HG03175 (cell line): ENCODE measurements at regions not wholly inside any gene's neighbourhood (a gene's known extent, or its start where the extent isn't known, plus 50 kb on each side); places are given as distances from the start of the nearest gene placed in this dataset.
"Not testable (repeated sequence)": the region's sequence is repeated elsewhere in the genome, so short reads cannot be mapped to it uniquely, and the experiment has no call there.

ENCODE experiments used
- ATAC-seq: cut with Tn5 transposase; IDR thresholded peaks from one replicate; pipeline ENCODE4 v1.9.1; 2021; ENCODE audit warnings: mild to moderate bottlenecking, moderate library complexity; ENCODE audit not compliant: unreplicated experiment

DNA sequence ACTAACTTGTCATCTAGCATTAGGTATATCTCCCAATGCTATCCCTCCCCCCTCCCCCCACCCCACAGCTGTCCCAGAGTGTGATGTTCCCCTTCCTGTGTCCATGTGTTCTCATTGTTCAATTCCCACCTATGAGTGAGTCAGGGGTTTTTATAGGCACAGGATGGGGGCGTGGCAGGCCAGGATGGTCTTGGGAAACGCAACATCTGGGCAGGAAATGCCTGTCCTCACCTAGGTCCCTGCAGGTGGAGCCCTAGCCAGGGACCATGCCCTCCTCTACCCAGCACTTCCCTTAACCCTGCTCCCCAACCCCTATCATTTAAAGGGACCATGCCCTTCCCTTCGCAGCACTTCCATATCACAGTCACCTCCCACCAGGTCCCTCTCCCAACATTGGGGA, 1430.6 kb downstream of the CDH8 start:
- not testable (repeated sequence) for ATAC-seq

DNA sequence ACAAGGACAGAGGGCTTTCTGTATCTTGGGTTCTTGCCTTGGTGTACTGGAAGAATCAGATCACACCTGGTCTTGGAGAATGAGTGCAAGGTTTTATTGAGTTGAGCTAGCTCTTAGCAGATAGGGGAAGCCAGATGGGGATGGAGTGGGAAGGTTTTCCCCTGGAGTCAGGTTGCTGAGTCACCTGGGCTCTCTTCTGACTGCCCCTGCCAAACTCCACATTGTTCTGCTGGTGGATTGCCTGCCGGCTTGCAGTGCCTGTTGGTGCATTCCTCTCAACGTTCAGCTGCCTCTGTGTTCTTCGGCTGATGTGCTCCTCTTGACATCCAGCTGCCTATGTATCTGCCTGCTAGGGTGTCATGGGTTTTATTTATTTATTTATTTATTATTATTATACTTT, 1431.1 kb downstream of the CDH8 start:
- ATAC-seq: no peak

DNA sequence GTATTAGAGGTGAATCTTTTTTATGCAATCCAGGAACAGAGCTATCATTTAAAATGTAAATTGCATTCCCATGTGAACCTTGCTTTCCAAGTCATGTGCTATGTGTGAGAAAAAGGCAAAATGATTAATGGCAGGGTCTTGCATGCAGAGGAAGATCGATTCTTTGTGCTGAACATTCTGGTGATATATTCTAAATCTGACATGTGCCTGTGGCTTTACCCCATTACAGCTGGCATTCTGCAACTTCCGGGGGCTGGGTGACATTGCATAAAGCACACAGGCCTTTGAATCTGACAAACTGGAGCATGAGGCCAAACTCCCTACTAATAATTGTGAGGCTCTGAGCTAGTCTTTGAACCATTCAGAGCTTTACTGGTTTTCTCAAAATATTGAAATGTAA, 1449.7 kb downstream of the CDH8 start:
- no peak for ATAC-seq

DNA sequence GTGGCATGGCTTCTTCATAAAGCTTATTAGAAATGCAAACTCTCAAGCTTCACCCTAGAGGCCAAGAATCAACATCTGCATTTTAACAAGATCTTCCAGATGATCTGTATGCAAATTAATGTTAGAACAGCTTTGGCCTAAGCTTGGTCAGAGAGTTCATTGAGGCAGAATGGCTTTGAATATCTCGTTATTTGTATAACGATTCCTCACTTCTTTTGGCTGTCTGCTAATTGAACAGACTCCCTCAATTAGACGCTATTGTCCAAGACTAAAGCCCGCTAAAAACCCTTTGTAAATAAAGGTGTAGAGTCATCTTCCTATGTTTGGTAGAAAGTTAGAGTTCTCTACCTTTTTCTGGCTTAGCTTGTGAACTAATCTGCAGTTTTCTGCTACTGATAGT, 1453.7 kb downstream of the CDH8 start:
- no peak for ATAC-seq

DNA sequence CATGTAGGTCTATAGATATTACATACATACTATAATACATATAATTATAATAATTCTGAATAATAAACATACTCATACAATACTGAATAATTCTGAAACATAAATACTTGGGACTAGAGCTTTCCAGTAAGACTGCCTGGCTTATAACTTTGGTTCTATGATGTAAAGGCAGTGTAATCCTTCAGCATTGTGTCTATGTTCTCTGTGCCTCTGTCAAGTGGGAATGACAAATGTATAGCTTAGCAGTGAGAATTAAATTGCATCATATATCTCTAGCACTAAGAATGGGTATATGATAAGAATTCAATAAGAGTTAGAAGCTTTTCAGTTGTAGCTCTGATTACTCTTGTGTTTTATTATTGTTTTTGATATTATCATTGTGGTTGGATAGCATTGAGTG, 1469.3 kb downstream of the CDH8 start:
- ATAC-seq: no peak

DNA sequence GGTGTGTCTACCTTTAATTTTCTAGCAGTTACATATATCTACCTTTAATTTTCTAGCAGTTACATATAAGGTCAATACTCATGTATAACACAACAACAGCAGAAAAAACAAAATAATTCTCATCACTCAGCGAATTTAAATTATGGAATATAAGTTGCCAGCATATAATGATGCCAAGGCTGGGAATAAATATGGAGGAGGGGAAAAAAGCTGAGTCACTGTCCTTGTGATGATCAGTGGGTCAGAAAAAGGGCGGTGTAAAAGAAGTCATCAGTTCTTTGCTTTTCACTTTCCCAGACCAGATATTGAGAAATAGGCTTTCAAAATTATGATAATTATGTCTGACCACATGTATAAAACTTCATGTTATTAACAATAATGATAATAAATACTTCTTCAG, 1471.7 kb downstream of the CDH8 start:
- ATAC-seq: no peak

DNA sequence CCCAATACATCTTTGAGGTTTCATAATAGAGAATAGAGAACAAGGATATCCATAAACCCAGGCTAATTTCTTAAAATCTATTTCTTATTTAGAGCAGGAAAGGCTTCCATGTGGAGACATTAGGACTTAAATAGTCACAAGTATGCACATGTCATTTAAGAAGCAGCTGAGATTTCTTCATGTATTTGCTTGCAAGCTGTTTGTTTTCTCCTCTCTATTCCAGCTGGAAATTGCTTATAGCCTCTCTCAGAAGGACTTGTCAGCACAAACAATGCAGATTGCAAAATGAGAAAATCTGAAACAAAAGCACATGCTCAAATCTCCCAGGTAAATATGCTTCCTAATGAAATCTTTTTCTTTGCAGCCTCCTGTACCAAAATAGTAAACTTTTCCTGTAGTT, 1473.1 kb downstream of the CDH8 start:
- no peak for ATAC-seq

DNA sequence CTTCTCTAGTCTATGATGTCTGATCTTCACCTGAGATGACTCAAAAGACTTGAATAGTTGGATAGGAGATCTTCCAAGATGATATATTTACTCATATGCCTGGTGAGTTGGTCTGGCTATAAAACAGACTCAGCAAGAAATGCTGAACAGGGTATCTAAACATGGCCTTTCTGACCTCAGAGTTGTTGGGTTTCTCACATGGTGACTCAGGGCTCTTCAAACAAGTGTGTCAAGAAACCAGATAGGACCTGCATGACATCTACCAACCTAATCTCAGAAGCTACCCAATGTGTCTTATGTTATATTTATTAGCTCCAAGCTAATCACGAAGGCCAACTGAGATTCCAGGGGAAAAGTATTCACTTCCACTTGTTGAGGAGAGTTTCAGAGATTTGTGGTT, 1477.3 kb downstream of the CDH8 start:
- no peak for ATAC-seq

DNA sequence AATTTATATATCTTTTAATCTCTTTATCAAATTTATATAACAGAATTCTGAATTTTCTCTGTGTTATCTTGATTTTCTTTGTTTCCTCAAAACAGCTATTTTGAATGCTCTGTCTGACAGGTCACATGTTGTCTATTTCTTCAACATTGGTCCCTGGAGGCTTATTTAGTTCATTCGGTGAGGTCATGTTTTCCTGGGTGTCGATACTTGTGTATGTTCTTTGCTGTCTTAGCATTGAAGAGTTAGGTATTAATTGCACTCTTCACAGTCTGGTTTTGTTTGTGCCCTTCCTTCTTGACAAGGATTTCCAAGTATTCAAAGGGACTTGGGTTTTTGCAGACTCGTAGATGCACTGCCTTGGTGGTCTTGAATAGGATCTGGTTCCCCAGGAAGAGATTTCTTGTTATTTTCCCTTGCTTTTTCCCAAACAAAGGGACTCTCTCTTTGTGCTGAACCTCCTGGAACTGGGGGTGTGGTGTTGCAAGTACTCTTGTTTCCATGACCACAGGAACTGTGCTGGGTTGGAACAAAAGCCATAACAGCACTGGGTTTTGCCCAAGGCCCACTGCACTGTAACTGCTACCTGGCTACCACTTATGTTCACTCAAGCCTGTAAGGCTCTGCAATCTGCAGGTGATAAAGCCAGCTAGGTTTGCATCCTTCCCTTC, 1483.0 kb downstream of the CDH8 start:
- no peak for ATAC-seq

DNA sequence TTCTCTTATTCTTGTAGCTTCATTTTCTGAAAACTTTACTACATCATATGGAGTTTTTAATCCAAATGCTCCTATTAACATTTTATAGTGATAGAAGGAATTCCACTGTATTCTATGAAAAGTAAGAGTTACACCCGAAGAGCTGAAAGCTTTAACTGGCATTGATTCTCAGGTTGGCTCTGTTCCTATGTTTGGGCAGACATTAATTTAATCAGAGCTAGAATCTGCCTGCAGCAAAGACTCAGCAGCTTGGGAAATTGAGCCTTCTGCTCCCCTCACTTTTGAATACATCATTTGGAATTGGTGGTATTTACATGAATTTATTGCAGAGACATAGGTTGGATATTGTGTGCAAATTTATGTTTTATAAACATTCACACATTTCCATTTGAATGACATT, 1494.7 kb downstream of the CDH8 start:
- ATAC-seq: no peak

DNA sequence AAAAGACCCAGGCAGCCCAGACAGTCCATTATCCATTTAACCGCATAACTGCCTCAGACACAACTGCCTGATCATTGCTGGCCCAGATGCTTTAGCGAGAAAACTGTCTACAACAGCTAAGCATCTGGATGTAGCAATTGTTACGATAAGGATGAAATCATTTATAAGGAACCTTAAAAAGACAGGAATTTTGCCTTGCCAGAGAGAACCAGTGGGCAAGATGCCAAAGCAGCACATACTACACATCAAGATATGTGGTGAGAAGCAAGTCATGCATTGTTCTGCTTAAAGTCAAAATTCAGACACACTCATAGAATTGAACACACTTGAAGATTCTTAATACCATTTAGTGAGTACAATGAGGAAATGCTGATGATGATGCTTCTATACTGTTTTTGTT, 1525.3 kb downstream of the CDH8 start:
- no peak for ATAC-seq

DNA sequence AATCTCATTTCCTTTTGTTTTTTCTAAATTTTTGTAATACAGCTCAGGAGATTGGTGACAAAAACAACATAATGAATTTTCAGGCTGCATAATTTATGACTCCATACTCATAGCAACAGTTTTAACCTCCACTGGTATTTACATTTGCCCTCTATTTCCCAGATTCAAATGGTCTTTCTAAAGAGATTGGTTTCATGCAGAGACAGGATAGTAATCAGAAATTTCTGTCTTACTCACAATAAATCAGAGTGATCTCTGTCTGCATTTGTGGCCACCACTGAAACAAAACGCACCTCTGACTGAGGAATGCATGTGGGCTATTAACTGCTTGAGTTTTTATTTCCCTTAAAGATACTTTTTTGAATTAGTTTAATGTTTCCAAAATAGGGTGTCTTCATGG, 1526.0 kb downstream of the CDH8 start:
- no peak for ATAC-seq

DNA sequence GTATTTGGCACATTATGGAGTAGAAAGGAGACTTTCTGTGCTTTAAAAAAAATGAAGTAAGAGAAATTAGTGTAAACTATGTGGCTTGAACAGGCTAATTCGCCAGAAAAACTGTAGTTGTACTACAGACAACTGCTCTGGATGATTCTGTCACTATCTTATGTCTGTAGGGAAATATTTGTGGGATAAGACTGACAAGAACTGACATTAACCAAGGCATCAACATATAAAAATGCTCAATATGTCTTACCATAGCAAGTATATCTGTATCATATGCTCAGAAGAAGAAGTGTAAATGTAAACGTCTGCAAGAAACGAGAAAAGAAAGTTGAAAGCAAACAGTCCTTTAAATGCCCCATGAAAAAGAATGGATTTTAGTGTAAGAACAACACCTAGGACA, 1545.0 kb downstream of the CDH8 start:
- no peak for ATAC-seq

DNA sequence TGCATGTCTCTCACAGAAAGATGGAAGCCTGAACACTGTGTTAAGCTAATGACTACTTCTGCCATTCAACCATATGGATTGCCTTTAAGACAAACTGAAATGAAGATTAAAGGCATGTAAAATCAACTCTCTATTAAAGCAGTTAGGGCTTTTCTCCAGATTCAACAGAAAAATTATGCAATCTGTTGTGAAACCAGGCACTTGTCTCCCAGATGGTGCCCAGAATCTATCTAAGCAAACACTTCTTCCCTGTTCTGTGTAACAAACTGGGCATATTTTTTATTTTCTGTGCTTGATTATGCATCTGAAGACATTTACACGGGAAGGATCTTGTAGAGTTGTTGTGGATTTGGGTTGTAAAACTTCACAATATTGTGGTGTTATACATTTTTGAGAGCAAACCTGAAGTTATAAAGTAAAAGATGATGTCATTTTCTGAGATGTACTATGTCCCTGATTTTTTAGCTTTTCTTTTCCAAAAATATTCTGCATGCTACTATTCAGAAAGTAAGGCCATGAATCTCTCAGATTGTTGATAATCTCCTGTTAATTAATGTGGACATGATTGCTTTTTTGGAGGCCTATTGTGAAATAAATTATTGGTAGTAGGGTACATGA, 1550.3 kb downstream of the CDH8 start:
- ATAC-seq: no peak

DNA sequence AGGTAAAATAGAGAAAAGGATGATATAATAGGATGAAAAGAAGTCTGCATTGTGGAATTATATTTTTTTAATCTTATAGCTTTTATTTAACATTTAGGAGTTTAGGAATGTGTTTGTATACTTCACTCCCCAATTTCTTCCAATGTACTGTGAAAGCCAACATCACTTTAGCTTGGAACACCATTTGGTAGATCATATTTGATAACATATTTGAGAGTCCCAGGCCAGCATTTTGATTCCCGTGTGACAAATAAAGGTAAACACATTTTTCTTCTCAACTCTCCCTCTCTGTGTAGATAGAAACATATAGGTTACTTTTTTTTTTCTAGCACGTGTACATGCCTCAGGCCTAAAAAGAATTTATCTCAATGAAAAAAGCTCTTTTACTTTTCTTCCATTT, 1551.3 kb downstream of the CDH8 start:
- no peak for ATAC-seq

DNA sequence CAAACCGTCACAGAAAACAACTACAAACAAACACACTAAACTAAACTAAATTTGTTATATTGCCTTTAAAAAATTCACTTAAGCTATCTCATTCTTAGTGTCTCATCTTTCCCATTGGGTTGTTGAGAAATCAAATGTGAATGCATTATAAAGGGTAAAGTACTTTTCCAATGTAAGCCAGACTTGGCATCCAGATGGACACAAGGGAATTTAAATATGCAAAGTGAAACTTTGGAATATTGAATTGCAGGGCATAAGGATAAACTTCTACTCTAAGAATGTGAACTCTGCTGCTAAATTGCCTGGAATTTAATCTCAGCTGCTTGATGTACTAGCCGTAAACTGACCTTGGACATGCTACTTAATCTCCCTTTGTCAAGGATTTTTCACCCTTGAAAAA, 1554.6 kb downstream of the CDH8 start:
- no peak for ATAC-seq

DNA sequence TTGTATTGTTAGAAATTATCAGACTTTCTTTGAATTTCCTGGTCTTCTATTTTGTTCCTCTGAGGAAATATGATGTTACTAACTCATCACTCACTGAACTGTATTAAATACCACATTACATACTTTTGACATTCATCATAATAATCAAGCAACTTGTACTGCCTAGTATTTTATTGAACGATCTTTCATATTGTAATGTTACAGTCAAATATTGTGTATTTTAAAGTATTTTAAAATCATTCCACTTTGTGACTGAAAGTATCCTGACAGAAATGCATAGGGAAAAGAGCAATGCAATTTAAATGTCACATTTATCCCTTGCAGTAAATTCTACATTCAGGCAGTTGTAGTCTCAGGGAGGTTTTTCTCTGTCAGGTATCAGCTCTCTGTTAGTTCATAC, 1557.4 kb downstream of the CDH8 start:
- no peak for ATAC-seq

DNA sequence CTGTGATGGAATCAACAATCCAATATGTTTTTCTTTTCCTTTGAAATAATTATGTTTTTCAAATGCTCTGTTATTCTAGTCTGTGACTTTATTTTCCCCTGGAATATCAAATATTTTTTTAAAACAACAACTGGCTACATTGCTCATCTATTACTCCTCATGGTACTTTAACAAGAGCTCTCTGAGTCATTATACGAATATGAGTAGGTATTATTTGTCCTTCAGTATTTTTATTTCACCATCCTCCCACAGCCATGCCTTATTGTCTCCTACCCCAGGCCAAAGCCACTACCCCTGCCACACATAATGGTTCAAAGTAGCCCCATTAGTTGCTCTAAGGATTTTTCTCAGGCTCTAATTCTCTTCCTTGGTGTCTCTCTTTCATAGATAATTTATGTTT, 1572.3 kb downstream of the CDH8 start:
- ATAC-seq: no peak

DNA sequence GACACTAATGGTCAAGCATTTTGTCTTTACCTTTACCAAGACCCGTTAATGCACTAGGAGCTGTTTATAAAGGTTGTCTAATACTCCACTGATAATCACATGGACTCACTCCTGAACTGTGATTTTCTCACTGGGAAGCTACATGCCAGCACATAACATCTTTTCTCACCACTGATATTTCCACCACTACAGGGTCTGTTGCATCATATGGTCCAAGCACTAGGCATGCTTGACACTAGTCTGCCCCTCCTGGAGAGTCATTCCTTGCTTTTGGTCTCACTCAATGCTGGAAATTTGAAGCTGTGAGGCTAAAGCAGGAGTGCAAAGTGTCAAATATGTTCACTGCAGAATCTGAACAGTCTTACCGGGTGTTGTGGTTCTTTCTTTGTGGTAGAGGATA, 1576.8 kb downstream of the CDH8 start:
- no peak for ATAC-seq

DNA sequence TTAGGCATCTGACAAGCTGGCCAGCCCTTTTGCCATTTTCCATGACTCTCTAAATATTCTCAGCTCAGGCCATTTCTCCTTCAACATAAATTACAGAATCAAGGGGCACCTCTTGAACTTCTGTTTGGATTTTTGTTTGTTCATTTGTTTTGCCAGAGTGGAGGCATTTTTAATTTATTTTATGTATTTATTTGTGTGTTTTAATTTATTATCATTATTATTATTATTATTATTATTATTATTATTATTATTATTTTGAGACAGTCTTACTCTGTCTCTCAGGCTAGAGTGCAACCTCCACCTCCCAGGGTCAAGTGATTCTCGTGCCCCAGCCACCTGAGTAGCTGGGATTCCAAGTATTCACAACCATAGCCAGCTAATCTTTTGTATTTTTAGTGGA, 1578.0 kb downstream of the CDH8 start:
- no peak for ATAC-seq

DNA sequence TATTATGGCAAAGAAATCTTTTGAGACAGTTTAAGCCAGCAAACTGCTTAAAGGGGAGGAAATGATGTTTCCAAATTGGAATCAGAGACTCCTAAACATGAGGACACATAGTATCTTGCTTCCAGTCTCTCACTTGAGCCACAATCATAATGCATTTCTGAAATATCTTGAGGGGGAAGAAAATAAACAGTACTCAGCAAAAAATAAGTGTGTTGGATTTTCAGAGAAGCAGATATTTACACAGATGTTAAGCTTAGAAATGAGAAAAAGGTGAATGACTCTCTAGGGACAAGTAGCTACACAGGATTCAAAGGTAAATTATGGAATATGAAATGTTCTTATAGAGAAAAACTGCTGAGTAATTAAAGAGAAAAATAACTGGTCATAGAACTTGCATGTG, 1583.6 kb downstream of the CDH8 start:
- ATAC-seq: no peak

DNA sequence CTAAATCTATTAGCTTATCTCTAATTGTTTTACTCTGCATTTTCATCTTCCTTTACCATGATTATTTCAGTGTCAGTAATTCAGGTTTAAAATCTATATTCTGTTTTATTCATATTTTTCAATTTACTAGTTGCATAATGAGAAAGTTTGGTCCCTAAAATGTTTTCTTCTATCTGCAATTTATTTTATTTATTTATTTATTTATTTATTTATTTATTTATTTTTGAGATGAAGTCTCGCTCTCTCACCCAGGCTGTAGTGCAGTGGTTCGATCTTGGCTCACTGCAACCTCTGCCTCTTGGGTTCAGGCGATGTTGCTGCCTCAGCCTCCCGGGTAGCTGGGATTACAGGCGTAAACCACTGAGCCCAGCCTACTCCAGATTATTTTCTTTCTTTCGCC, 1597.3 kb downstream of the CDH8 start:
- no peak for ATAC-seq

DNA sequence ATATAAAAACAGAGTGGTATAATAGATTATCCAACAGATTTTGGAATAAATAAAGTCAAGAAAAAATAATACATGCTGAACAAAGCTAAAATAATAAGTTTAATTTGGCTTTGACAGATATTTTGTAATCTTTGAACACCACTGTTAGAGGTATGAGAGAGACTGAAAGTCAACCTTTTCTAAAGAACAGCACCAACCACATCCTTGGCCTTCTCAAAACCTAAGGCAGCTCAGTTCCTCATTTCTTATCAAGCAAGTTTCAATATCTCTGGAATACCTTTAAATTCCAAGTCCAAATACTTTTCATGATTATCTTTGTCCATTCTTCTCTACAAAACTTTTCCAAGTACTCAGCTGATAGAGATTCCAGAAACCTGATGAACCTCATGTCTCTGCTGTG, 1603.8 kb downstream of the CDH8 start:
- ATAC-seq: no peak
